Astrocyte of the cerebellum (primary cell): ENCODE measurements at regions not wholly inside any gene's neighbourhood (a gene's known extent, or its start where the extent isn't known, plus 50 kb on each side); places are given as distances from the start of the nearest gene placed in this dataset.

Experiments
- DNase-seq: peaks from one replicate; pipeline ENCODE4 v3.0.0-alpha.2; 2011; ENCODE audit warnings: low read depth
- H3K4me3 ChIP-seq: 2 replicates; pipeline ENCODE4 v1.5.1; 2011; ENCODE audit warnings: mild to moderate bottlenecking, low read depth, low read length, moderate library complexity
- in situ Hi-C: cut with HindIII; loops from 2 replicates; pipeline ENCODE4 v1.10.0; 2017; ENCODE audit warnings: low sequenced_read_pairs
- TF ChIP-seq, protein P1 (sequence below): IDR thresholded peaks from 2 replicates; pipeline ENCODE4 v1.5.1; 2012; ENCODE audit warnings: low read length, low read depth, moderate library complexity, mild to moderate bottlenecking; ENCODE audit errors: missing control alignments

DNA sequence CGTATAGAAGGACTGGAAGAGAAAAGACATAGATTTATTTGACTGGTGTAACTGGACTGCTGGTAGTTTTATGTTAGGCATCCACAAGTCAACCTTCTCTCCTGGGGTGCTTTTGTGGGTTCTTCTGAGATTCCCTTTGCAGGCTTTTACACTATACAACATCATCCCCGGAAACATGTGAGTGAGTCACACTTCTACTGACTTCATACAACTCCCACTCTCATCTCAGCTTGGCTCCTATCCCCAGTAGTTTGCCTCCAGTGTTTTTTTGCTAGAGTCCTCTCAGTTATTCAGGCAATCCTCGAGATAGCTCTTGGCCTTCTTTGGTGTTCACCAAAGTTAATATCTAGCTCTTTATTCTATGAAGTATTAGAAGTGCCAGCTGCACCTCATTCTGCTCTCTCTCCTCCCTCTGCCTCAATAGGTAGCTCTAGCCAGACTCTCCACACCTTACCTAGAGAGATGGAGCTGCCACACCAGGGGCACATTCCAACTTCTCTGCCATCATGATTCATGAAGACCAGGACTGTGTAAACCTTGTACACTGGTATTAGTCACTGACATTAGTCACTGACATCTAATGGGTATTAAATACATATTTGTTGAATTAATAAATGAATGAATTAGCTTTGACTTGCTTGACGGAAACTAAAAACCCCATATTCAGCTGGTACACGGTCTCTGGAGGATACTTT, 281.9 kb downstream of the PPP1R3A start:
- TF ChIP-seq, protein P1, sequence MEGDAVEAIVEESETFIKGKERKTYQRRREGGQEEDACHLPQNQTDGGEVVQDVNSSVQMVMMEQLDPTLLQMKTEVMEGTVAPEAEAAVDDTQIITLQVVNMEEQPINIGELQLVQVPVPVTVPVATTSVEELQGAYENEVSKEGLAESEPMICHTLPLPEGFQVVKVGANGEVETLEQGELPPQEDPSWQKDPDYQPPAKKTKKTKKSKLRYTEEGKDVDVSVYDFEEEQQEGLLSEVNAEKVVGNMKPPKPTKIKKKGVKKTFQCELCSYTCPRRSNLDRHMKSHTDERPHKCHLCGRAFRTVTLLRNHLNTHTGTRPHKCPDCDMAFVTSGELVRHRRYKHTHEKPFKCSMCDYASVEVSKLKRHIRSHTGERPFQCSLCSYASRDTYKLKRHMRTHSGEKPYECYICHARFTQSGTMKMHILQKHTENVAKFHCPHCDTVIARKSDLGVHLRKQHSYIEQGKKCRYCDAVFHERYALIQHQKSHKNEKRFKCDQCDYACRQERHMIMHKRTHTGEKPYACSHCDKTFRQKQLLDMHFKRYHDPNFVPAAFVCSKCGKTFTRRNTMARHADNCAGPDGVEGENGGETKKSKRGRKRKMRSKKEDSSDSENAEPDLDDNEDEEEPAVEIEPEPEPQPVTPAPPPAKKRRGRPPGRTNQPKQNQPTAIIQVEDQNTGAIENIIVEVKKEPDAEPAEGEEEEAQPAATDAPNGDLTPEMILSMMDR, result no peak
- in situ Hi-C loops, result no loop called here
- no peak overlapping the region for H3K4me3 ChIP-seq
- no peak for DNase-seq

- TF ChIP-seq, protein P1, result no peak
- DNase-seq, result no peak
- H3K4me3 ChIP-seq, result no peak overlapping the region
- in situ Hi-C loops, result no loop called here
Measured at GRCh38 chr7:113635492-113635891, 283.3 kb downstream of the PPP1R3A start.

DNA sequence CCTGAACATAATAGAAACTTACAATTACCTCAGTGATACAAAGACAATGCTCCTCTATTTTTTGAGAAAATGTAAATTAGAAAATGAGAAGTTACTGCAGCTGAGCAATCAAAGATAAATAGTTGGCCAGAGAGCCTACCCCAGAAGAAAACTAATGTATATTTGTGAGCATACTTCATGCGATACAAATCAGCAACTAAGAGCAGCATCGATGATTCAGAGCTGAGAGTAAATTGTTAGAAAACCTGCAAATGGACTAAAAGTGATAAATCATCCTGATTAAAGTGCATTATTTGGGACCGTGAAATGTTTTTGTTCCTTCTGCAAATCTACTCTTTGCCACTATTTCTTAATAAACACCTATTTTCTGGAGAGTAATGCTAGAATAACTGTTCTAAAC, 285.7 kb downstream of the PPP1R3A start:
- no peak overlapping the region for H3K4me3 ChIP-seq
- in situ Hi-C loops, result no loop called here
- no peak for DNase-seq
- TF ChIP-seq, protein P1, result no peak

GRCh38 chr7:113628948-113629847, 289.6 kb downstream of the PPP1R3A start:
- TF ChIP-seq, protein P1, result no peak

DNA sequence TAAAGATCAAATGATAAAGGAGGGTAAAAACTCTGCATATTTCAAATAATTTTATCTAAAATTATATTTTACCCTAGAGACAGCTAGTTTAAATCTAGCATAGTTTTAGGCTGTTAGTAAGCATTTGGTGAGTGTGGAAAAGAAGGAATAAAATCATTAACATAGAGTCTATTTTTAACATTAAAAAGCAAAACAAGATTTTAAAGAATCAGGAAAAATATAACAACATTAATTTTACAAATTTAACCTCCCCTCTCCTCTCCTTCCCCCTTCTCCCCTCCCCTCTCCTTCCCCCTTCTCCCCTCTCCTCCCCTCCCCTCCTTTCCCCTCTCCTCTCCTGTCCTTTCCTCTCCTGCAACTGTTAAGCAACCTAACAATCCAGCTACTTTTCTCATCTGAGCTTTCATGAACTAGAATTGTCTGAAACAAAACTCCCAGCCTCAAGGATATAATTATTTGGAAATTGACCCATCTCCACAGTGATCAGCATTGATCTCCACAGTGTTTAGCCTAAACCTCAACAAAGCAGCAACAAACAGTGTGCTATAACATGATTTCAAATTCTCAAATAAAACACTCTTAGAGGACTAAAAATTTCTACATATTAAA, 293.2 kb downstream of the PPP1R3A start:
- TF ChIP-seq, protein P1, result no peak
- no peak overlapping the region for H3K4me3 ChIP-seq
- DNase-seq, result no peak
- in situ Hi-C loops, result no loop called here

More at GRCh38 chr7:113628948-113629847, 289.6 kb downstream of the PPP1R3A start:
- in situ Hi-C loops, result no loop called here
- no peak for DNase-seq
- H3K4me3 ChIP-seq, result no peak overlapping the region

- no peak for DNase-seq
- no peak overlapping the region for H3K4me3 ChIP-seq
- in situ Hi-C loops, result no loop called here
- TF ChIP-seq, protein P1, result no peak
Measured at GRCh38 chr7:113622796-113623195, 296.0 kb downstream of the PPP1R3A start.
